Right lobe of liver (tissue), 4 donors: ENCODE measurements at regions not wholly inside any gene's neighbourhood (a gene's known extent, or its start where the extent isn't known, plus 50 kb on each side); places are given as distances from the start of the nearest gene placed in this dataset.

Source experiments
- CTCF ChIP-seq, 4 donors: fragments of 200-600 bp in 3 of 4; fragments of 450-650 bp in 1 of 4; IDR thresholded peaks; one replicate each; pipeline versions ENCODE4 v1.5.1 to v1.8.0; 2016 to 2022; ENCODE audit warnings: antibody characterized with exemption in 4 of 4, mild to moderate bottlenecking in 2 of 4
- POLR2A ChIP-seq: fragments of 450-650 bp; IDR thresholded peaks from one replicate; pipeline ENCODE4 v1.6.1; 2017; ENCODE audit warnings: antibody characterized with exemption, mild to moderate bottlenecking
- donor health status: DM: no; HTN: no; CAD: no.
- donor health status: DM: no; HTN: no; CAD: no.
- donor health status: DM: no; HTN: yes; CAD: no.

DNA sequence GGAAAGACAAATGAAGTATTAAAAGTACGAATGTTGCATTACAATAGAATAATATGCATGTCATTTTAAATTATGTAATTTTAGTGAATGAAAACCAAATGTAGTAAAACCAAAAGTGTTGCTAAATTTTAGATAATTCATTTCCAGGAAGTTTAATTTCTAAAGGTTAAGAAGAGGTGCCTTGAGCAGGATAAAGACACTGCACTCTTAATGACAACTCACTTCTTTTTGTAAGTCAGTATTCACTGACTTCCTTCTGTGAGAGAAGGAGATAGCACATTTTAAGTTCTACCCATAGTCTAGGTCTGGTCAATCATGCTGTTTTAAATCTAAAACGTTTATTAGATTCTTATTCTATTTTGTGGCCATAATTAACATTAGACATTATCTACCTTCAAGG, 160.2 kb downstream of the CRPPA start:
- TF ChIP-seq CTCF (IDR thresholded peaks at IDR 0.05) (no peak), POLR2A (no peak)
